ENCODE measurements at regions not wholly inside any gene's neighbourhood (a gene's known extent, or its start where the extent isn't known, plus 50 kb on each side); places are given as distances from the start of the nearest gene placed in this dataset.

GRCh38 chr12:14257734-14258574 is 107.5 kb upstream of the ATF7IP start:
- DNase-seq = peak; percentile 100

- DNase-seq = no peak
Observed at GRCh38 chr12:14258575-14258940, 106.9 kb upstream of the ATF7IP start.

GRCh38 chr12:14259481-14260010 is 105.9 kb upstream of the ATF7IP start:
- no peak for DNase-seq

GRCh38 chr12:14260011-14260993 is 105.2 kb upstream of the ATF7IP start:
- DNase-seq = peak; percentile 95

GRCh38 chr12:14261096-14261495 is 104.4 kb upstream of the ATF7IP start:
- no peak for DNase-seq

GRCh38 chr12:14261861-14262260 is 103.6 kb upstream of the ATF7IP start:
- DNase-seq = no peak

GRCh38 chr12:14262771-14263511 is 102.5 kb upstream of the ATF7IP start:
- no peak for DNase-seq

- no peak for DNase-seq
Observed at GRCh38 chr12:14263742-14264141, 101.7 kb upstream of the ATF7IP start.

- no peak for DNase-seq
Observed at GRCh38 chr12:14264316-14264715, 101.2 kb upstream of the ATF7IP start.

GRCh38 chr12:14264778-14265177 is 100.7 kb upstream of the ATF7IP start:
- DNase-seq = peak; percentile 4

GRCh38 chr12:14268120-14268515 is 97.4 kb upstream of the ATF7IP start:
- DNase-seq = no peak

- no peak for DNase-seq
Observed at GRCh38 chr12:14270392-14270791, 95.1 kb upstream of the ATF7IP start.

- DNase-seq = no peak
Observed at GRCh38 chr12:14272956-14273912, 92.2 kb upstream of the ATF7IP start.

- DNase-seq = no peak
Observed at GRCh38 chr12:14273913-14274311, 91.6 kb upstream of the ATF7IP start.

- no peak for DNase-seq
Observed at GRCh38 chr12:14275111-14275510, 90.4 kb upstream of the ATF7IP start.

- no peak for DNase-seq
Observed at GRCh38 chr12:14275886-14276285, 89.6 kb upstream of the ATF7IP start.

GRCh38 chr12:14278294-14278953 is 87.1 kb upstream of the ATF7IP start:
- no peak for DNase-seq

- DNase-seq = no peak
Observed at GRCh38 chr12:14279845-14280244, 85.6 kb upstream of the ATF7IP start.

- DNase-seq = no peak
Observed at GRCh38 chr12:14280921-14281320, 84.6 kb upstream of the ATF7IP start.

GRCh38 chr12:14281539-14281938 is 83.9 kb upstream of the ATF7IP start:
- no peak for DNase-seq

All from NCI-H146 (cell line).